HG03025 (cell line): ENCODE measurements at regions not wholly inside any gene's neighbourhood (a gene's known extent, or its start where the extent isn't known, plus 50 kb on each side); places are given as distances from the start of the nearest gene placed in this dataset.
"Not testable (repeated sequence)": the region's sequence is repeated elsewhere in the genome, so short reads cannot be mapped to it uniquely, and the experiment has no call there.

Experiments used
- ATAC-seq: cut with Tn5 transposase; IDR thresholded peaks from one replicate; pipeline ENCODE4 v1.9.1; 2021; ENCODE audit warnings: mild to moderate bottlenecking, moderate library complexity; ENCODE audit not compliant: unreplicated experiment, low FRiP score

- ATAC-seq = no peak
Measured at GRCh38 chr1:69045572-69045971, 522.1 kb upstream of the LRRC7 start.

DNA sequence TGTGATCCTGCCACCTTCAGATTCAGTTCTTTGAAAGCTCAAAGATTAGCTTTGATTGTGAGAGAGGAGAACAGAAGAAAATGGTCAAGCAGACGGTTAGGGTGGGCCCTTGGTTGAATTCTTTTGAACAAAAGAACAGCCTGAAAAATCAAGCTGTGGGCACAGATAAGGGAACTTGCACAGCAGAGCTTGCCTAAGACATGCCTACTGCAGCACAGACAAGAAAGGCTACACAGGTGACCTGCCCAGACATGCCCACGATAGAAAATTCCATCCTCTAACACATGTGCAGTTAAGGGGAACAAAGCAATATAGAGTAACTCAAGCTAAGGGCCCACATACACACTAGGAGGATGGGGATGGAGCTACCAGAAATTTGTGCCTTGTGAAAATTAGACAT lies 512.5 kb upstream of the LRRC7 start:
- ATAC-seq = no peak

- no peak for ATAC-seq
Measured at GRCh38 chr1:69058454-69058853, 509.3 kb upstream of the LRRC7 start.

DNA sequence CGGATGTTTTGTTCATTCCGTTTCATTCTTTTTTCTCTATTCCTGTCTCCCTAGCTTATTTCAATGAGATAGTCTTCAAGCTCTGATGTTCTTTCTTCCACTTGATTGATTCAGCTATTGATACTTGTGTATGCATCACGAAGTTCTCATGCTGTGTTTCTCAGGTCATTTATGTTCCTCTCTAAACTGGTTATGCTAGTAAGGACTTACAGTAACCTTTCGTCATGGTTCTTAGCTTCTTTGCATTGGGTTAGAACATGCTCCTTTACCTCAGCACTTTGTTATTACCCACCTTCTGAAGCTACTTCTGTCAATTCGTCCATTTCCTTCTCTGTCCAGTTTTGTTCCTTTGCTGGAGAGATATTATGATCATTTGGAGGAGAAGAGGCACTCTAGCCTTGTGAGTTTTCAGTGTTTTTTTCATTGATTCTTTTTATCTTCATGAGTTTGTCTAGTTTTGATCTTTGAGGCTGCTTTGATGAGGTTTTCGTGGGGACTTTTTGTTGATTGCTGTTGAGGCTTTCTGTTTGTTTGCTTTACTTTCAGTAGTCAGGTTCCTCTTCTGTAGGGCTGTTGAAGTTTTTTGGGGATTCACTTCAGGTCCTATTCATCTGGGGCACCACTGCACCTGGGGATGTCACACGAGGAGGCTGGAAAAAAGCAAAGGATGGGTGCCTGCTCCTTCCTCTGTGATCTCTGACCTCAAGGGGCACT lies 496.9 kb upstream of the LRRC7 start:
- no peak for ATAC-seq

- no peak for ATAC-seq
Measured at GRCh38 chr1:69073176-69073575, 494.5 kb upstream of the LRRC7 start.

DNA sequence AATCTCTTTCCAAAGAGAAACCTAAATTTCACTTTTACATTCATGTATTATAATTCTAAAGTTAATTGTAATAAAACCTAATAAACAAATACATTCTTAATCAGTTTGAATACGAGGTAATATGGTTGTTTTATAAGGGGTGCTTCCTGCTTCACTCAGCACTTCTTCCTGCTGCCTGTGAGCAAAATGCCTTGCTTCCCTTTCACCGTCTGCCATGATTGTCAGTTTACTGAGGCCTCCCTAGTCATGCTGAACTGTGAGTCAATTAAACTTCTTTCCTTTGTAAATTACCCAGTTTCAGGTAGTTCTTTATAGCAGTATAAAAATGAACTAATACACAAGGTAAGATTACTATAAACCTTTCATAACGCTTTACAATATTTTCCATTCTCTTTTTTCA lies 491.1 kb upstream of the LRRC7 start:
- ATAC-seq = no peak

DNA sequence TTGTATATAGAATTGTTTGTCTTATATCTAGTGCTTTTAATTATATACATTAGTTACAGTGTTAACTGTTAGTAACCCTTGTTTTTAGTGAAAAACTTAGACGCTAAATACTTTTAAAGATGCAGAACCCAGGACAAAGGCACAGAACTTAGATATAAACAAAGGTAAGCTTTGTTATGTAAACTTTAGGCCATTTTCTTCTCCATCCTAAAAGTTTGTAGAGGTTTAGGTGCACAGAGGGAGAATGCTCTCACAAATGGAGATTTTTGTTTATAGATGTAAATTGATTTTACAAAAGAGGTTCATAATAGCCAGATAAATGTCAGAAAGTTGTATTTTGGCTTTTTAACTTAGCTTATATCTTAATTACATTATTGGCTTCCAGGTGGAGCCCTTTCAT lies 490.5 kb upstream of the LRRC7 start:
- no peak for ATAC-seq

GRCh38 chr1:69077633-69078032 lies 490.1 kb upstream of the LRRC7 start:
- ATAC-seq = no peak

DNA sequence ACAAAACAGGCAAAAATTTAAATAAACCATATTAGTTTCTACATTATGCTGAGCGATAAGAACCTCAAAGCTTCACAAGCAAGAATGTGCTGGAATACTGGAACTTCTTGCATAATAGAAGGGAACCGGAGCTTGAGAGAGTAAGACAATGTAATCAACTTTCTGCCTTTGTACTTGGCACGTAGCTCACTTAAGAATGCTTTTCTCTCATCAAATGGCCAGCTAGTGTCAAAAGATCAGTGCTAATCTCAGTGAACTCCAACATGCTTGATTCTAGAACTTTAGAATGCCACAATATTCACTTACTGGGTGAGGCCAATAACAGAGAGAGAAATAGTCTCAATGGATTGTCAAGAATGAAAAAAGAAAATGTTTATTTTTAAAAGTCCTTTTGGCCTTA lies 486.1 kb upstream of the LRRC7 start:
- ATAC-seq = no peak

DNA sequence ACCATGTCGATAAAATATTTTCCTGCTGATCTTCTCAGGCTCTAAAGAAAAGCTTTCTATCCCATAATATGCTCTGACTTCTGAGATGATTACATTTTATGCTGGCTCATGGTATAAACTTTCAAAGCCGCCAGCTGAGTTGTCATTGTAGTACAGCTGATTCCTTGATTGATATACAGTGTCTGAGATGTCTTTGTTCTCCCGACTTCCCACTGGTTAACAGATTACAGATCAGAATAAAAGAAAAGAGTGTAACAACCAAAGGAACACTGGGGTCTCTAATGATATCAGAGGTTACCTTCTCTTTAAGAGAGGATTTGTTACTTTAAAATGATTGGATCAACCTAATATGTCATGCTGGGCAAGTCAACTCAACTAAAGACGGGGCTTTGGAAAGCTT lies 485.4 kb upstream of the LRRC7 start:
- no peak for ATAC-seq

DNA sequence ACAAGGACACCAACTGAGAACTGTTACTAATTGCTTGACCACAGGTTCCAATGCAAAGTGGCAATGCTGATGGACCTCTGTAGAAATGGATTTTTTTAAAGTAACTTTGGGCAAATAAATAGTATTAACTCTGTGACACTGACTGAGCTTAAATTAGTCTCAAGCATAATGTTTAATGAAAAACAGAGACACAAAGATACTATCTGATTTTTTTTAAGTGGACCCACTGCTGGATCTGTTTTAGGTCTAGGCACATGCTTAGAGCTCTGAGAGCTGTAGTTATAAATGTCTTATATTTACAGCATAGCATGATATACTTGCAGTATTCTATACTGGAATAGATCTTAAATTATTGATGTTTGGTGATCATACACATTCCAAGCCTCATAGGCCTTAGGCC lies 481.6 kb upstream of the LRRC7 start:
- ATAC-seq = no peak

GRCh38 chr1:69088571-69088970 lies 479.2 kb upstream of the LRRC7 start:
- ATAC-seq = no peak

- no peak for ATAC-seq
Measured at GRCh38 chr1:69090170-69090569, 477.6 kb upstream of the LRRC7 start.

GRCh38 chr1:69090752-69091151 lies 477.0 kb upstream of the LRRC7 start:
- no peak for ATAC-seq

- ATAC-seq = not testable (repeated sequence)
Measured at GRCh38 chr1:69102058-69102457, 465.7 kb upstream of the LRRC7 start.

- ATAC-seq = no peak
Measured at GRCh38 chr1:69103213-69103612, 464.5 kb upstream of the LRRC7 start.

GRCh38 chr1:69103705-69104385 lies 463.9 kb upstream of the LRRC7 start:
- no peak for ATAC-seq

DNA sequence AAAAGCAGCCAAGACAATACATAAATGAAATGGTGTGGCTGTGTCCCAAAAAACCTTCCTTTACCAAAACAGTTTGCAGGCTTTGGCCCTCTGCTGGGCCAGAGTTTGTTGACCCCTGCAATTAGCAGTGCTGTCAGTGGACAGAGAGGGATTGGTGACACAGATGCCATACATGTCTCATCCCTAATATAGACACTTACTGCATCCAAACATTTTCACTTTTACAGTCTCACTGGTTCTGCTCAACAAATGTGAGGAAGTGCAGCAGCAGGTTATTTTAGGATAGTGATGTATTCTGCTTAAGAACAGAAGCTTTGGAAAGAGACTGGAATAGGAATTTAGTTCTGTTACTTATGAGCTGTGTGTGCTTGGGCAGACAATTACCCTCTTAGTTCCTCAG lies 462.8 kb upstream of the LRRC7 start:
- no peak for ATAC-seq

GRCh38 chr1:69109277-69109676 lies 458.4 kb upstream of the LRRC7 start:
- no peak for ATAC-seq

DNA sequence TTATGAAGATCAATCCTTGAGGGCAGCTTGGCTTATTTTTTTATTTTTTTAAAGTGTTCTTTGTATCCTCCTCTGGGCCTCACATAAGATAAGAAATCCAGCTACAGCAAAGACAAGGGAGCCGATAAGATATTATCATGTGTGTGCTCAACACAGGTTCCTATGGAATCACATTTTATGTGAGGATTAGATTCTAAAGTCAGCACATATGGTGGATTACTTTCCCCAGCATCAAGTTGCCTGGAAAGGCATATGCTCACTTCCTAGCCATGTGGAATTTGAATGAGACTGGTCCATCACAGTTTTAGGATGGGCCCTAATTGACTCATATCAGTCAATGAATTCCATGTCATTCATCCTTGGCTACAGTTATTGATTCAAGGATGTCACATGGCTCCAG lies 456.9 kb upstream of the LRRC7 start:
- no peak for ATAC-seq

- ATAC-seq = not testable (repeated sequence)
Measured at GRCh38 chr1:69120126-69120741, 447.5 kb upstream of the LRRC7 start.

GRCh38 chr1:69120817-69121216 lies 446.9 kb upstream of the LRRC7 start:
- no peak for ATAC-seq
